ENCODE measurements at regions not wholly inside any gene's neighbourhood (a gene's known extent, or its start where the extent isn't known, plus 50 kb on each side); places are given as distances from the start of the nearest gene placed in this dataset.

DNA sequence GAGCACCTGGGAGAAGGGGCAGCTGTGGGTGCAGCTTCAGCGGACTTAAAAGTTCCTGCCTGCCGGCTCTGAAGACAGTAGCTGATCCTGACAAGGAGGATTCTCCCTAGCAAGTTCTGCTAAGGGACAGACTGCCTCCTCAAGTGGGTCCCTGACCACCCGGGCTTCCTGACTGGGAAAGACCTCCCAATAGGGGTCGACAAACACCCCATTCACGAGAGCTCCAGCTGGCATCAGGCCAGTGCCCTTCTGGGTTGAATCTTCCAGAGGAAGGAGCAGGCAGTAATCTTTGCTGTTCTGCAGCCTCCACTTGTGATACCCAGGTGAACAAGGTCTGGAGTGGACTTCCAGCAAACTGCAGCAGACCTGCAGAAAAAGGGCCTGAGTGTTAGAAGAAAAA is 632.9 kb downstream of the CCDC85A start:
- TF ChIP-seq, protein P1, sequence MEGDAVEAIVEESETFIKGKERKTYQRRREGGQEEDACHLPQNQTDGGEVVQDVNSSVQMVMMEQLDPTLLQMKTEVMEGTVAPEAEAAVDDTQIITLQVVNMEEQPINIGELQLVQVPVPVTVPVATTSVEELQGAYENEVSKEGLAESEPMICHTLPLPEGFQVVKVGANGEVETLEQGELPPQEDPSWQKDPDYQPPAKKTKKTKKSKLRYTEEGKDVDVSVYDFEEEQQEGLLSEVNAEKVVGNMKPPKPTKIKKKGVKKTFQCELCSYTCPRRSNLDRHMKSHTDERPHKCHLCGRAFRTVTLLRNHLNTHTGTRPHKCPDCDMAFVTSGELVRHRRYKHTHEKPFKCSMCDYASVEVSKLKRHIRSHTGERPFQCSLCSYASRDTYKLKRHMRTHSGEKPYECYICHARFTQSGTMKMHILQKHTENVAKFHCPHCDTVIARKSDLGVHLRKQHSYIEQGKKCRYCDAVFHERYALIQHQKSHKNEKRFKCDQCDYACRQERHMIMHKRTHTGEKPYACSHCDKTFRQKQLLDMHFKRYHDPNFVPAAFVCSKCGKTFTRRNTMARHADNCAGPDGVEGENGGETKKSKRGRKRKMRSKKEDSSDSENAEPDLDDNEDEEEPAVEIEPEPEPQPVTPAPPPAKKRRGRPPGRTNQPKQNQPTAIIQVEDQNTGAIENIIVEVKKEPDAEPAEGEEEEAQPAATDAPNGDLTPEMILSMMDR (IDR thresholded peaks at IDR 0.05; ENCODE audit: low read length), result no peak
- TF ChIP-seq EZH2phosphoT487 (IDR thresholded peaks at IDR 0.05; ENCODE audit: low read length) (no peak), EZH2 (optimal IDR thresholded peaks at IDR 0.05; ENCODE audit: low read depth, low read length) (no peak)
